ENCODE measurements at regions not wholly inside any gene's neighbourhood (a gene's known extent, or its start where the extent isn't known, plus 50 kb on each side); places are given as distances from the start of the nearest gene placed in this dataset.

- no peak for TF ChIP-seq ZSCAN20 (CRISPR knock-in tag; IDR thresholded peaks at IDR 0.05; ENCODE audit: borderline replicate concordance)
- TF ChIP-seq RAD21 (CRISPR knock-in tag; IDR thresholded peaks at IDR 0.05) = no peak
- TF ChIP-seq GLMP (CRISPR knock-in tag; IDR thresholded peaks at IDR 0.05; ENCODE audit: borderline replicate concordance) = no peak
- no peak for TF ChIP-seq ZNF607 (CRISPR knock-in tag; IDR thresholded peaks at IDR 0.05; ENCODE audit: borderline replicate concordance)
- no peak for TF ChIP-seq ZNF562 (CRISPR knock-in tag; IDR thresholded peaks at IDR 0.05; ENCODE audit: borderline replicate concordance)
- TF ChIP-seq CBX5 (CRISPR knock-in tag; IDR thresholded peaks at IDR 0.05; ENCODE audit: borderline replicate concordance) = no peak
- TF ChIP-seq CEBPG (CRISPR knock-in tag; IDR thresholded peaks at IDR 0.05) = no peak
- TF ChIP-seq HCFC1 (IDR thresholded peaks at IDR 0.05; ENCODE audit: low read depth, low read length) = no peak
- TF ChIP-seq YY1 (IDR thresholded peaks at IDR 0.05; ENCODE audit: insufficient read depth, insufficient replicate concordance, low read depth, low read length) = no peak
These were observed 312.9 kb upstream of the RPS23 start for GRCh38 chr5:82591021-82591515.

Data from HepG2 (cell line).